Psoas muscle (tissue), 7 donors: ENCODE measurements at regions not wholly inside any gene's neighbourhood (a gene's known extent, or its start where the extent isn't known, plus 50 kb on each side); places are given as distances from the start of the nearest gene placed in this dataset.

Experiments used
- ATAC-seq, 4 donors: fragments of 200-7000 bp; cut with Tn5 transposase; one replicate each; pipeline ENCODE4 v1.9.1; 2020; ENCODE audit warnings: moderate library complexity in 3 of 4, mild to moderate bottlenecking in 2 of 4
- DNase-seq, 2 donors: peaks; one replicate each; pipeline ENCODE4 v3.0.0-alpha.2; 2020
- H3K27ac ChIP-seq: fragments of 200-600 bp; one replicate; pipeline ENCODE4 v1.8.0; 2022
- H3K27me3 ChIP-seq, 3 donors: fragments of 200-600 bp in 1 of 3; one replicate each; pipeline versions ENCODE4 v1.6.1 to v1.8.0; 2013 to 2022; ENCODE audit warnings: low read length in 2 of 3, mild to moderate bottlenecking in 2 of 3, moderate library complexity in 1 of 3; ENCODE audit not compliant: insufficient read depth in 3 of 3
- H3K36me3 ChIP-seq, 2 donors: fragments of 200-600 bp in 1 of 2; one replicate each; pipeline versions ENCODE4 v1.6.1 to v1.8.0; 2013 to 2022; ENCODE audit warnings: low read depth in 1 of 2, mild to moderate bottlenecking in 1 of 2, moderate library complexity in 1 of 2; ENCODE audit not compliant: insufficient read depth in 1 of 2
- H3K4me1 ChIP-seq: fragments of 200-600 bp; one replicate; pipeline ENCODE4 v1.8.0; 2022
- H3K4me3 ChIP-seq: fragments of 200-600 bp; one replicate; pipeline ENCODE4 v1.8.0; 2022; ENCODE audit warnings: mild to moderate bottlenecking
- H3K9me3 ChIP-seq: fragments of 200-600 bp; one replicate; pipeline ENCODE4 v1.8.0; 2022
- CTCF ChIP-seq: fragments of 200-600 bp; IDR thresholded peaks from one replicate; pipeline ENCODE4 v1.8.0; 2022; ENCODE audit warnings: antibody characterized with exemption
- WGBS, 3 donors: extraction: QIAGEN DNeasy Blood & Tissue Kit; methylation state at CpG; one replicate each; pipeline versions ENCODE4 v1.1.6 to v1.1.7; 2013; 5-methylcytosine and 5-hydroxymethylcytosine counted together
- intact Hi-C, 2 donors: fragments of 100-400 bp; cut with DNase I; formaldehyde crosslinking; loops; one replicate each; pipeline versions ENCODE4 v1.11.0 to v1.14.2; 2022
- donor health status: healthy with polysubstance abuse.
- donor health status: DM: no; HTN: no; CAD: no; lungs with moderate emphysema.
- donor health status: Bipolar disorder and iron deficiency.
- donor health status: healthy.
- donor health status: DM: yes; HTN: yes; CAD: no.
- donor health status: DM: no; HTN: no; CAD: no.
- donor health status: DM: yes; HTN: yes; CAD: no.

- no peaks in the 10 kb centered on the region for H3K27me3 ChIP-seq
- intact Hi-C loops = no loop called here
- DNase-seq (no peak), ATAC-seq (no peak)
- 28 to 34% (median 28%) methylated on average over 4 of the region's 4 CpGs for WGBS, 3 donors
- H3K4me1 ChIP-seq = no peaks in the 10 kb centered on the region
- H3K36me3 ChIP-seq = no peaks in the 10 kb centered on the region
- no peaks in the 10 kb centered on the region for H3K9me3 ChIP-seq
- TF ChIP-seq CTCF = no peak
- no peak overlapping the region for H3K4me3 ChIP-seq
- no peak overlapping the region for H3K27ac ChIP-seq
Observed at GRCh38 chr17:33688771-33689170, 395.7 kb upstream of the ASIC2 start.

GRCh38 chr17:33689725-33690124 lies 396.6 kb upstream of the ASIC2 start:
- no peaks in the 10 kb centered on the region for H3K4me1 ChIP-seq
- H3K36me3 ChIP-seq = no peaks in the 10 kb centered on the region
- no peak for DNase-seq
- no peak for TF ChIP-seq CTCF
- H3K9me3 ChIP-seq = no peaks in the 10 kb centered on the region
- H3K4me3 ChIP-seq = no peak overlapping the region
- H3K27me3 ChIP-seq = no peaks in the 10 kb centered on the region
- intact Hi-C loops = no loop called here
- no peak overlapping the region for H3K27ac ChIP-seq
- 81 to 91% (median 90%) methylated on average over 2 of the region's 2 CpGs for WGBS, 3 donors
- no peak for ATAC-seq

- Histone ChIP-seq H3K36me3 (no peaks in the 10 kb centered on the region), H3K4me3 (no peak overlapping the region), H3K9me3 (no peaks in the 10 kb centered on the region), H3K4me1 (no peaks in the 10 kb centered on the region), H3K27me3 (peaks cover 0 to 3% (median 0%) of the 10 kb centered on the region in 3 donors), H3K27ac (no peak overlapping the region)
- DNase-seq (no peak), ATAC-seq (no peak)
- intact Hi-C loops = no loop called here
- TF ChIP-seq CTCF = no peak
Observed at GRCh38 chr17:33695431-33695830, 402.3 kb upstream of the ASIC2 start.

- ATAC-seq (no peak), DNase-seq (no peak)
- Histone ChIP-seq H3K36me3 (no peaks in the 10 kb centered on the region), H3K9me3 (no peaks in the 10 kb centered on the region), H3K27ac (no peak overlapping the region), H3K4me1 (no peaks in the 10 kb centered on the region), H3K4me3 (no peak overlapping the region), H3K27me3 (peaks cover 0 to 3% (median 0%) of the 10 kb centered on the region in 3 donors)
- WGBS, 3 donors = 43 to 55% (median 45%) methylated on average over 6 of the region's 6 CpGs
- intact Hi-C loops = no loop called here
- no peak for TF ChIP-seq CTCF
Observed at GRCh38 chr17:33696102-33696501, 403.0 kb upstream of the ASIC2 start.

- TF ChIP-seq CTCF = no peak
- no peaks in the 10 kb centered on the region for H3K36me3 ChIP-seq
- H3K27ac ChIP-seq = no peak overlapping the region
Observed at GRCh38 chr17:33697557-33697956, 404.5 kb upstream of the ASIC2 start.

More at GRCh38 chr17:33697557-33697956, 404.5 kb upstream of the ASIC2 start:
- Histone ChIP-seq H3K9me3 (no peaks in the 10 kb centered on the region), H3K4me3 (no peak overlapping the region), H3K27me3 (peaks cover 0 to 3% (median 2%) of the 10 kb centered on the region in 3 donors), H3K4me1 (no peaks in the 10 kb centered on the region)
- DNase-seq (no peak), ATAC-seq (no peak)
- intact Hi-C loops = no loop called here
- whole genome bisulfite sequencing, 3 donors = 57 to 80% (median 72%) methylated on average over 1 of the region's 1 CpG
